HG02610 (cell line): ENCODE measurements at regions not wholly inside any gene's neighbourhood (a gene's known extent, or its start where the extent isn't known, plus 50 kb on each side); places are given as distances from the start of the nearest gene placed in this dataset.
"Not testable (repeated sequence)": the region's sequence is repeated elsewhere in the genome, so short reads cannot be mapped to it uniquely, and the experiment has no call there.

Experiments
- ATAC-seq: cut with Tn5 transposase; IDR thresholded peaks from one replicate; pipeline ENCODE4 v1.9.1; 2021; ENCODE audit warnings: mild to moderate bottlenecking, moderate library complexity; ENCODE audit not compliant: unreplicated experiment

DNA sequence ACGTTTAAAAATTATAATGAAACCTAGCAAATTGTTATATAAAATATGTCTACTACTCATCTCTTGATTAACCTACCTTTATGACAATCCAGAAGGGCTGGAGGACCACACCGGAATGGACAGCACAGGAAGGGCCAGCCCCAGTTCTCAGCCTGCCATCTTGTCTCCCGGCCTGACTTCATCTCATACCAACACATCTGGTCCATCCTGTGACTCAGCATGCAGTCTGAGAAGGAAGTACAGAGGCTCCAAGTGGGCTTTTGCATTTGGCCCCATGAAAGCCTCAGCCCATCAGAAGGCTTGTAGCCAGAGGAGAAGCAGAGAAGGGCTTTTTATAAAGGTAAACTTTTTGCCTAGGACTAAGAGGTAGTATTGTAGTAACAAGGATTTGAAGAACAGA, 436.6 kb downstream of the MRPL39 start:
- ATAC-seq: no peak

DNA sequence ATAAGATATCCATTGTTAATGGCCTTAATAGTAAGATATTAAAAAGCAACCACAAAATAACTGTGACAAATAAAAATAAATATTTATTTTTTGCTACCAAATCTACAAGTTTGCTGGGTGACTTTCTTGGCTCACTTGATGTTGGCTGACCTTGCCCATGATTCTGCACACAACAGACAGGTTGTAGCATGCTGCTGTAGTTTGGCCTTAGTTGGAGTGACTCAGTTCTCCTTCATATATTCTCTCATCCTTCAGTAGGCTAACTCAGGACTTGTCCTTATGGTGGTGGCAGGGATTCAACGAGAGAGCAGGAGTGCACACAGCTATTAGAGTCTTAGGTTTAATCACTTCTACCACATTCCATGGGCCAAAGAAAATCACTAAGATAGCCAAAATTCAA, 437.9 kb downstream of the MRPL39 start:
- ATAC-seq: no peak

DNA sequence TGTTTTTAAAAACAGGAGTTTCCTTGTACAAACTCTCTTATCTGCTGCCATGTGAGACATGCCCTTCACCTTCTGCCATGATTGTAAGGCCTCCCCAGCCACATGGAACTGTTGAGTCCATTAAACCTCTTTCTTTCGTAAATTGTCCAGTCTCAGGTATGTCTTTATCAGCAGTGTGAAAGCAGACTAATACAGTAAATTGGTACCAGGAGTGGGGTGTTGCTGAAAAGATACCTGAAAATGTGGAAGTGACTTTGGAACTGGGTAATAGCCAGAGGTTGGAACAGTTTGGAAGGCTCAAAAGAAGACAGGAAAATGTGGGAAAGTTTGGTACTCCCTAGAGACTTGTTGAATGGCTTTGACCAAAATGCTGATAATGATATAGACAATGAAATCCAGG, 440.4 kb downstream of the MRPL39 start:
- not testable (repeated sequence) for ATAC-seq

DNA sequence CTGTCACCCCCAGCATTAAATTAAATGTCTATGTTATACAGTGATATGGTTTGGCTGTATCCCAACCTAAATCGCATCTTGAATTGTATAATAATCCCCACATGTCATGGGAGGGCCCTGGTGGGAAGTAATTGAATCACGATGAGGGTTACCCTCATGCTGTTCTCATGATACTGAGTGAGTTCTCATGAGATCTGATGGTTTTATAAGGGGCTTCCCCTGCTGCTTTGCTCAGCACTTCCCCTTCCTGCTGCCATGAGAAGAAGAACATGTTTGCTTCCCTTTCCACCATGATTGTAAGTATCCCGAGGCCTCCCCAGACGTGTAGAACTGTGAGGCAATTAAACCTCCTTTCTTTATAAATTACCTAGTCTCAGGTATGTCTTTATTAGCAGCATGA, 445.7 kb downstream of the MRPL39 start:
- ATAC-seq: no peak

DNA sequence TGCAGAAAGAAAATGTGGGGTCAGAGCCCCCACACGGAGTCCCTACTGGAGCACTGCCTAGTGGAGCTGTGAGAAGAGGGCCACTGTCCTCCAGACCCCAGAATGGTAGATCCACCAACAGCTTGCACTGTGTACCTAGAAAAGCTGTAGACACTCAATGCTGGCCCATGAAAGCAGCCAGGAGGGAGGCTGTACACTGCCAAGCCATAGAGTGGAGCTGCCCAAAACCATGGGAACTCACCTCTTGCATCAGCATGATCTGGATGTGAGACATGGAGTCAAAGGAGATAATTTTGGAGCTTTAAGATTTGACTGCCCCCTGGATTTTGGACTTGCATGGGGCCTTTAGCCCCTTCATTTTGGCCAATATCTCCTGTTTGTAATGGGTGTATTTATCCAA, 452.3 kb downstream of the MRPL39 start:
- not testable (repeated sequence) for ATAC-seq

DNA sequence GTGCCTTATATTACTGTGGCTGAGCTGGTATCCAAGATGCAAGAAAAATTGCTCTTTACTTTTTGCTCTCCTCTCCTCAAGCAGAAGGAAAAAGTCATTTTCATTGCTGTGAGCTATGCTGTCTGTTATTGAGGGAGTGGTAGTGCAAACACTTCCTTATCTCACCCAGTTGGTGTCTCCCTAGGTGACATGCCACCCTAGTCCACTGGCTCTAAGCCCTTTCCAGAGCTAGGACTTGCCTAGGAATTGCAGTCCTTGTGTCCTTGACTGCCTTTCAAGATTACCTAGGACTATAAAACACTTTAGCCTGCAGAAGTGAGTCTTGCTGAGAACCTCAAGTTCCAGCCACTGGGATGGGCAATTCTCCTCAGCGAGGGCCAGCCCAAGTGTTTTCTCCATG, 458.3 kb downstream of the MRPL39 start:
- no peak for ATAC-seq

DNA sequence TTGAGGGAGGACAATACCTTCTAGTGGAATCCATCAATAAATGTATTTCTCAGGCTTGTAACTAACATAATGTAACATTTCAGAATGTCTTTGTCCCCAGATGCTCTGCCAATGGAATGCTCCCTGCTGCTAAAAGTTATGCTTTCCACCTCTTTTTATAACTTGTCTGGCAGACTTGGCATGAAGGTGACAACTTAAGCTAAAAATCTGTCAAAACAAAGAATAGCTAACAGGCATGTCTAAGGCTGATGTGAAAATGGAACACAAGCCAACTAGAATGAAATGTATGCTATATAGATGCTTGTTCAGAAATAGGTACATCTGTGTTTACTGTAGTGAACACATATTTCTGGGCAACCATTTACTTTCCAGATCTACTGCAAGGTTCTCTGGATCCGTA, 467.9 kb downstream of the MRPL39 start:
- no peak for ATAC-seq

DNA sequence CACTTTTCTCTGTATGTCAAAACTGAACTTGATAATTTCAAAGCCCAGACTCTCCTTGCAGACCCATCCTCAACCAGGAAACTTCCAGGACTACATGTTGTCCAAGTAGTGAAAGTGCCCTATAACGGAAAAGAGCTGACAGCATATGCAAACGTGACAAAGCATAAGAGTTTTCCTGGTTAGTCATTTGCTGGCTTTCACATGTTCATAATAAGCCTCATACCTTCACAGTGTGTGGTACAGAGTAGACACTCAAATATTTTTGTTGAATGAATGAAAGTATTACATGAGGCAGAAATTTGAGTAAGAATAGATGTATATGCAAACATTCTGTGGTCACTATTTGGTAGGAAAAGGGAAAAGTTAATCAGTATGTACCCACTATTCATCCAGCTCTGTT, 473.3 kb downstream of the MRPL39 start:
- ATAC-seq: no peak

DNA sequence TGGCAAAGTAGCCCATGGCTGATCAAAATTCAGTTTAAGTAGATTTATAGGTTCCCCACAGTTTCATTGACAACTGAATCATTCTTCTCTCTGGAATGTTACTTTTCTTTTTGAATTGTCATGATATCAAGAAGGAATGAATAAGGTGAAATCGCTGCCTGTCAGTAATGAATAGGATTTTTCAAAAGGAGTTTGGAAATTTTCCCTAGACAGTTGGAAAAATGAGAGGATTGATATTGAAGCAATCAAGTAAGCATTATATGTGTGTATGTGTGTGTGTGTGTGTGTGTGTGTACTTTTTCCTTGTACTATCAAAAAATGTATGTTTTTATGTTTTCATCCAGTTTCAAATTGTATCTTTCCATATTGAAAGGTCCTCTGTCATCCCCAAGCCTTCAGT, 479.5 kb downstream of the MRPL39 start:
- ATAC-seq: no peak

DNA sequence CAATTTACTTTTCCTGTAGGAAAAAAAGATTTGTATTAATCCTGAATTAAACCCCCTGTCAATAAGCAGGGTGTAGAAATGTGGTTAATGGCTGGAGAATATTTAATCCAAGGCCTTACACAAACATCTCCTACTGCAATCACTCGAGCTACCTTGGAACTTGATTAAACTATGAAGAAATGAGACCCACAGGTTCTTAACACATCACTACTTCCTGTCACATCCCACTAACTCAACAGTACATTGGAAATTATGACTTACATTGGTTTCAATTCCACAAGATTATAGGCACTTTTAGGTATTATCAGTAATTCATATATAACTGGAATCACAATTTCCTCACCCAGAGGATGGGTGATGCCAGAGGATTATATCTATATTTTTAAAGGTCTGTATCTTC, 480.3 kb downstream of the MRPL39 start:
- no peak for ATAC-seq

DNA sequence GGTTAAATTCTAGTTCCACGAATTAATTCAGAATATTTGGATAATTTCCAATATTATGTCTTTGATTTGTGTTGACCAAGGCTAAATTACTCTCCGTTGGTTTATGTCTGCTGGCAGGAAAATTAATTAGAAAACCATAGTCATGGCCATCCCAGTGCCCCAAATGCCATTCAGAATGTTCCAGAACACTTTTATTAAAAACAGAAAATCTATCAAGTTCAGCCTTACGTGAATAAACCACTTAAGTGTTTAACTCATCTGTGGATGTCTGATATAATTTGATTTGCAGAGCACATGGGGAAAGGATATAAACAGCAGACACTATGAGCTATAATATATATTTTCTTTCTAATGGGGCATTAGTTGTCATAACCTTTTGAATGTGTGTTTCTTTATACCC, 480.7 kb downstream of the MRPL39 start:
- no peak for ATAC-seq

DNA sequence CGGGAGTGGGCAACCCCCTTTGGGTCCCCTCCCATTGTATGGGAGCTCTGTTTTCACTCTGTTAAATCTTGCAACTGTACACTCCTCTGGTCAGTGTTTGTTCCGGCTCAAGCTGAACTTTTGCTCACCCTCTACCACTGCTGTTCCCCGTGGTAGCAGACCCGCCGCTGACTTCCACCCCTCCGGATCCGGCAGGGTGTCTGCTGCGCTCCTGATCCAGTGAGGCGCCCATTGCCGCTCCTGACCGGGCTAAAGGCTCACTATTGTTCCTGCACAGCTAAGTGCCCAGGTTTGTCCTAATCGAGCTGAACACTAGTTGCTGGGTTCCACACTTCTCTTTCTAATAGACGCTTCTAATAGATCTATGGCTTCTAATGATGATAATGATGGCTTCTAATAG, 488.6 kb downstream of the MRPL39 start:
- ATAC-seq: no peak

DNA sequence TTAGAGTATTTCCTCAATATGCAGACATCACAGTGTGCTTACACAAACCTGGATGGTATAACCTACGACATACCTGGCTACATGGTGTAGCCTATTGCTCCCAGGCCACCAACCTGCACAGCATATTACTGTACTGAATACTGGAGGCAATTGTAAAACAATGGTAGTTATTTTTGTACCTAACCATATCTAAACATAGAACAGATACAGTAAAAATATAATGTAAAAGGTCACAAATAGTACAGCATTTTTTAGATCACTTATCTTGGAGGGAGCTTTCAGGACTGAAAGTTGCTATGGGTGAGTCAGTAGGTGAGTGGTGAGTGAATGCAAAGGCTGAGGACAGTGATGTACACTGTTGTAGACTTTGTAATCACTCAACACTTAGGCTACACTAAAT, 492.3 kb downstream of the MRPL39 start:
- peak; percentile 88 for ATAC-seq

DNA sequence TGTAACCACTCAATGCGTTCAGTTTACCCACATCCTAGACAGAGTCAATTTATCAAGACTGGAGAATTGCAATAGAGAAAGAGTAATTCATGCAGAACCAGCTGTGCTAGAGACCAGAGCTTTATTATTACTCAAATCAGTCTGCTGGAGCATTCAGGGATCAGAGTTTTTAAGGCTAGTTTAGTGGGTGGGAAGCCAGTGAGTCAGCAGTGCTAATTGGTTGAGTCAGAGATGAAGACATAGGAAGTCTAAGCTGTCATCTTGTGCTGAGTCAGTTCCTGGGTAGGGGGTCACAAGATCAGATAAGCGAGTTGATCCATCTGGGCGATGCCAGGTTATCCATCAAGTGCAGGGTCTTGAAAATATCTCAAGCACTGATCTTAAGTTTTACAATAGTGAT, 499.6 kb downstream of the MRPL39 start:
- ATAC-seq: no peak

DNA sequence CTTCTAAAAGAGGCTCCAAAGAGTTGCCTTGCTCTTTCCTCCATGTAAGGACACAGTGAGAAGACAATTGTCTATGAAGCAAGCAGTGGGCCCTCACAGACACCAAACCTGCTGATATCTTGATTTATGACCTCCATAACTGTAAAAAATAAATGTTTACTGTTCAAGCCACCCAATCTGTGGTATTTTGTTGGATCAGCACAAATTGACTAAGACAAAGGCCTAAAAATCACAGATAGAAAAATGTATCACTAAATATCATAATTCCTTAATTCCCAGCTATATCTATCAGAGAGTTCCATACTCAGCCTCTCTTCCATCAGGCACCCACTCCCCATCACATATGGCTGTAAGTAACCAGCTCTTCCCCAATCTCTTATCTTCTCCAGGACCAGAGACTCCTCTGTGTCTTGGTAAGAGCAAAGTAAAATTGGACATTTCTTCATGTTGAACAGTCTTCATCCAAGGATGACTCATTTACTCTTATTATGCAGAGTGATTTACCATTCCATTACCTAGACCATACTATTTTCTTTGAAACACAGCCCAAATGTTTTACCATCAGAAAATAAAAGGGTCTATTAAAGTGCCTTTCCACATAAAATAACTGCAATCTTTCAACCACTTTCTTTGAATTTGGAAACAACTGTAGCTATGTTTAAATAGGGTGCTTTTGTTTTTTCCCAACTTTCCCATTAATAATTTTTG, 503.6 kb downstream of the MRPL39 start:
- no peak for ATAC-seq

DNA sequence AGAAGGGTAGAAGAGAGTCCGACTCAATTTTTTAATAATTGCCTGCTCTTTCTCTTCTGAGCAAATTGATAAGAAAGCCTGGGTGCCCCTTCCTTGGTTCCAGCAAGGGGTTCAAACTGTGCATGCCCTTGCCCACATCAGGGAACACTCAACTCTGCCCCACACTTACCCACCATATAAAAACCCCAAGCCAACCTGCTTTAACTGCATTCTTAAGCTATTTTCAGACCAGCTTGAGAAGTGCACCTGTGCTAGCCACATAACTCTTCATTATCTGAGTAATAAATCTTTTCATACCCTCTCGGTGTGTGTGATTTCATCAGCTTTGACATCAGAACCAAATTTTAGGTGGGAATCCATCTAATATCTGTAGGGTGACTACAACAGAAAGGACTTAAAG, 509.6 kb downstream of the MRPL39 start:
- ATAC-seq: no peak

DNA sequence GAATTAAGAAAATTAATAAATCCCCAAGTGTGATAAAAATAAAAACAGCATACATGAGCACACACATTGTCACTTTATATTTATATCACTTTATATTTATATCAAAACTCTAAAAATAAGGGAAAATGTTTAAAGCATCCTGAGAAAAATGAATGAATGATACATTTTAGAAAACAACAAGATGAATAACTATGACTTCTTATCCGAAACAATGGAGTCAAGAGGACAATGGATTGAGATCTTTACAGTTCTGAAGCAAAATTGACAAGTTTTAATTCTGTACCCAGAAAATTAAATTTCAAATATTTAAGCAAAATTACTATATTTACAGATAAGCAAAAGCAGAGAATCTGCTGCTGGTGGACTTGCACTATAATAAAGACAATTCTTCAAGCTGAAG, 512.6 kb downstream of the MRPL39 start:
- no peak for ATAC-seq

DNA sequence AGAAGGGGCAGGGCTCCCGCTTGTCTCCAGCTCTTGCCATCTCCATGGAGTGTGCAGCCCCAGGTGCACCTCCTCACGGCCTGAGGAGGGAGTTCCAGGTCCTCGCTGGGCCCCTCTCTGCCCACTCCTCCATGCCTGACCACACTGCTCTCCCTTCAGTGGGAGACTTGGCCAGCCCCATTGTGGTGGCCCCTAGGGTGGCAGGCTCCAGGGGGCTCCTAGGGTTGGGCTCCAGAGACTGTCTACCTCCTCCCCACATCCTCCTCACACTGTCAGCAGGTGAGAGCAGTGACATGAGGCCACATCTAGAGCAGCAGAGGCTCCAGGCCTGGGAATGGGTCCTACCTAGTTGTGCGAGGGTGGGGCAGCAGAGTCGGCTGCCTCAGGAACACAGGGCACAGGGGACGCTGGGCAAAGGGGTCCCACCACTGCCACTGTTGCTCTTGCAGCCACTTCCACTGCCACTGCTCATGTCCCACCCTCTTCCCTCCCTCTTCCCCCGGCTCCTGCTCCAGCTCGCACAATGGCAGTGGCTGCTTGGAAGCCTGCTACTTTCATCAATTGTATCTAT, 514.8 kb downstream of the MRPL39 start:
- ATAC-seq: no peak

DNA sequence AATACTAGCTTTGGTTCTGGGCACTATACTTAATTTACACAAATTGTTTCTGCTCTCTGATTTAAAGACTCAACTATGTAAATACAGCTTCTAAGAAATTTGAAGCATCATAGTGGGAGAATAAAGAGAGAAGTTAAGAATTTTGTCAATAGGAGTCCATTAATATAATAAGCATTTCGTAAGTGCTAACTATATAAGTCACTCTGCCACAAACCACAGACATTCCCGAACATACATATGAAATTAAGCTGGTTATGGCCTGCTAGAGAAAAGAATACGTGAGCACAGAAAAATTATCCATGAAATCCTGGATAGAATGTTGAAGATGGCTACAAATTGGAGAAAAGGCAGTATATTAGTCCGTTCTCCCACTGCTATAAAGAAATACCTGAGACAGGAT, 526.2 kb downstream of the MRPL39 start:
- ATAC-seq: no peak

DNA sequence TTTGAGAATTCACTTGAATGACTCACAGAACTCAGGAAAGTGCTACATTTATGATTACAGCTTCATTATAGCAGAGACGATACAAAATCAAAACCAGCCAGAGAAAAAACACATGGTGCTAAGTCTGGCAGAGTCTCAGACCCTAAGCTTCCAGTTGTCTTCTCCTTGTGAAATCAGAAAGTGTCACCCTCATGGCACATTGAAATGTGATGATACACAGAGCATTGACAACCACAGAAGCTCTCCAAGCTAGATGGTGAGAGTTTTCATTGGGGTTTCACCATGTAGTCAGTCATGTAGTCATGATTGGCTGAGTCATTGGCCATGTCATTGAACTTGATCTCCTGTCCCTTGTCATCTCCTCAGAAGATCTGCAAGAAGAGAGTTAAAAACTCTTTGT, 526.6 kb downstream of the MRPL39 start:
- no peak for ATAC-seq

DNA sequence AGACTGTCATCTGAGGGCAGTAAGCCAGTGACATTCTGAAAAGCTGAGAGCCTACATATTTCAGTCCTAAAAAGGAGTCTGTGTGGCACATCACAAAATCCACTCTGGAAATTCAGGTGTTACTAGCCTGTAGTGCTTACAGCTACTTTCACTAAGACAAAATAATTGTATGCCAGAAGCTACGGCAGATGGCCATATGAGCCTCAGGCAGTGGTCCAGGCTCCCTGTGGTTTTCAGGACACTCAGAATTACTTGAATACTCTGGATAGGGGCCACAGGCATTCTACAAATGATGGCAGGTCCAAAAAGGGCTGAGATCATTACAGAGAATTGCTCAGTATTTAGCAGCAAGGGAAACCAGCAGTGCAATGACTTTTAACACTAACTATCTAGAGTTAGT, 527.1 kb downstream of the MRPL39 start:
- no peak for ATAC-seq

DNA sequence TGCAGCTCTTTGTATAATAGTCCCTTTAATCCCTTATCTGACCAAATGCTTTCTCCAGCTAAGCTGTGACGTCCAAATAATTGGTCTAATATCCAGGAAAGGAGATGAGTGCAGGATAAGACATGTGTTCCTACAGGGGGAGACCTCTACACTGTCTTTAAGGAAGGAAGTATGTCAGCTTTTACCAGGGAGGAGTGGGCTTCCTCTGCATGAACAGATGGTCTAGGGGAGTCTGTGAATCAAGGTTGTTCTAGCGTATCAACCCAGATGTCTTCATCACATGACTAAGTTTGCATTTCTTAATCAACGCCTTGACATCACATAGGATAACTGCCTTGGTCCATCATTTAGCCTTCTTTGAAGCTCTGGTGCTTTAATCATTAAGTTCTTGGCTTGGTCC, 528.2 kb downstream of the MRPL39 start:
- no peak for ATAC-seq

DNA sequence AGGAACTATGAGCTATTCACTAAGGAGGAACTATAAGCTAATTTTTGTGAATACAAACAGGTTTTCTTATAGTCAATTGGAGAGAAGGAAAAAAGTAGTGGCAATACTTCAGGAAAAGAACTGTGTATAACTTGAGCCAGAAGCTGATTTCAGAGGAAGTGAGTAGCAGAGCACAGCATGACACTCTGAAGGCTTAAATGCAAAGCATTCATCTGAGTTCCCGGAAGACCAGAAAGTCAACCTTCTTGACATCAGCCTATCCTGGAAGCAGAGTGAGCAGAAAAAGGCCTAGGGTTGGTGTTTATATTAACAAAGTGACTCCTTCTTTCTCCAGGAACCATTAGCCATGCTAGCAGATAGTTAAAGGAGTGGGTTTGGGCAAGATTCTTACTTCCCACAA, 545.2 kb downstream of the MRPL39 start:
- ATAC-seq: no peak
